Activated naive CD4-positive, alpha-beta T cell treated with Interleukin-2 at 50 U/mL for 16 hours (primary cell): ENCODE measurements at regions not wholly inside any gene's neighbourhood (a gene's known extent, or its start where the extent isn't known, plus 50 kb on each side); places are given as distances from the start of the nearest gene placed in this dataset.

Source experiments
- DNase-seq: peaks from one replicate; pipeline ENCODE4 v3.0.0-alpha.2; 2020

GRCh38 chr2:18465979-18466378, 94.5 kb downstream of the RDH14 start:
- no peak for DNase-seq

- DNase-seq: no peak
These were observed 95.5 kb downstream of the RDH14 start for GRCh38 chr2:18464913-18465312.

GRCh38 chr2:18456026-18456425, 104.4 kb downstream of the RDH14 start:
- no peak for DNase-seq

- DNase-seq: no peak
These were observed 105.1 kb downstream of the RDH14 start for GRCh38 chr2:18455236-18455862.

GRCh38 chr2:18454692-18455235, 105.7 kb downstream of the RDH14 start:
- DNase-seq: no peak

- no peak for DNase-seq
These were observed 113.7 kb downstream of the RDH14 start for GRCh38 chr2:18446715-18447114.

- no peak for DNase-seq
These were observed 114.8 kb downstream of the RDH14 start for GRCh38 chr2:18445433-18446320.

- no peak for DNase-seq
These were observed 115.6 kb downstream of the RDH14 start for GRCh38 chr2:18444806-18445205.

- no peak for DNase-seq
These were observed 118.9 kb downstream of the RDH14 start for GRCh38 chr2:18441583-18441982.

- DNase-seq: no peak
These were observed 119.7 kb downstream of the RDH14 start for GRCh38 chr2:18440777-18441176.

- DNase-seq: no peak
These were observed 120.3 kb downstream of the RDH14 start for GRCh38 chr2:18440141-18440661.

- DNase-seq: no peak
These were observed 120.7 kb downstream of the RDH14 start for GRCh38 chr2:18439716-18440115.

GRCh38 chr2:18437909-18438308, 122.5 kb downstream of the RDH14 start:
- DNase-seq: no peak

- no peak for DNase-seq
These were observed 123.9 kb downstream of the RDH14 start for GRCh38 chr2:18436503-18437005.

- no peak for DNase-seq
These were observed 124.9 kb downstream of the RDH14 start for GRCh38 chr2:18435426-18436037.

GRCh38 chr2:18433872-18434271, 126.6 kb downstream of the RDH14 start:
- no peak for DNase-seq

- no peak for DNase-seq
These were observed 127.5 kb downstream of the RDH14 start for GRCh38 chr2:18432999-18433398.

- DNase-seq: no peak
These were observed 129.3 kb downstream of the RDH14 start for GRCh38 chr2:18430996-18431748.

GRCh38 chr2:18428516-18428915, 131.9 kb downstream of the RDH14 start:
- DNase-seq: no peak

- no peak for DNase-seq
These were observed 132.7 kb downstream of the RDH14 start for GRCh38 chr2:18427762-18428161.

- DNase-seq: no peak
These were observed 134.3 kb downstream of the RDH14 start for GRCh38 chr2:18426174-18426573.

GRCh38 chr2:18425210-18425703, 135.2 kb downstream of the RDH14 start:
- no peak for DNase-seq
